MM.1S (cell line): ENCODE measurements at regions not wholly inside any gene's neighbourhood (a gene's known extent, or its start where the extent isn't known, plus 50 kb on each side); places are given as distances from the start of the nearest gene placed in this dataset.

ENCODE experiments used
- DNase-seq: peaks from one replicate; pipeline ENCODE4 v3.0.0-alpha.2; 2015
- H2AFZ ChIP-seq: fragments of 300-600 bp; sonication (generic); 2 replicates; pipeline ENCODE4 v1.6.0; 2016; ENCODE audit warnings: antibody characterized with exemption, low read length
- H3F3A ChIP-seq: fragments of 300-600 bp; sonication (generic); 2 replicates; pipeline ENCODE4 v1.6.1; 2016; ENCODE audit warnings: mild to moderate bottlenecking, antibody characterized with exemption, low read length, moderate library complexity, mixed read lengths; ENCODE audit not compliant: insufficient read depth
- H3K27ac ChIP-seq: fragments of 300-600 bp; sonication (generic); 2 replicates; pipeline ENCODE4 v1.5.1; 2016; ENCODE audit warnings: mild to moderate bottlenecking, low read length
- H3K27me3 ChIP-seq: fragments of 300-600 bp; sonication (generic); replicated peaks from 2 replicates; pipeline ENCODE4 v1.6.0; 2016; ENCODE audit warnings: low read length; ENCODE audit not compliant: insufficient read depth
- H3K36me3 ChIP-seq: fragments of 300-600 bp; sonication (generic); replicated peaks from 2 replicates; pipeline ENCODE4 v1.6.1; 2016; ENCODE audit warnings: mild to moderate bottlenecking, low read length, mixed read lengths; ENCODE audit not compliant: insufficient read depth
- H3K4me1 ChIP-seq: fragments of 300-600 bp; sonication (generic); 2 replicates; pipeline ENCODE4 v1.6.1; 2016; ENCODE audit warnings: low read length, mixed read lengths
- H3K4me2 ChIP-seq: fragments of 300-600 bp; sonication (generic); 2 replicates; pipeline ENCODE4 v1.6.0; 2016; ENCODE audit warnings: low read depth, low read length
- H3K4me3 ChIP-seq: fragments of 300-600 bp; sonication (generic); 2 replicates; pipeline ENCODE4 v1.5.1; 2016; ENCODE audit warnings: low read length, mixed read lengths
- H3K79me2 ChIP-seq: fragments of 300-600 bp; sonication (generic); 2 replicates; pipeline ENCODE4 v1.6.1; 2016; ENCODE audit warnings: mixed run types, low read length, mixed read lengths
- H3K9ac ChIP-seq: fragments of 300-600 bp; sonication (generic); 2 replicates; pipeline ENCODE4 v1.6.1; 2016; ENCODE audit warnings: low read length, mixed read lengths
- H3K9me2 ChIP-seq: fragments of 300-600 bp; sonication (generic); replicated peaks from 2 replicates; pipeline ENCODE4 v1.6.1; 2016; ENCODE audit warnings: mild to moderate bottlenecking, low read length, mixed read lengths; ENCODE audit not compliant: insufficient read depth
- H3K9me3 ChIP-seq: fragments of 300-600 bp; sonication (generic); replicated peaks from 2 replicates; pipeline ENCODE4 v1.6.1; 2016; ENCODE audit warnings: mild to moderate bottlenecking, low read length, mixed read lengths; ENCODE audit not compliant: insufficient read depth
- H4K20me1 ChIP-seq: fragments of 300-600 bp; sonication (generic); 2 replicates; pipeline ENCODE4 v1.6.1; 2016; ENCODE audit warnings: mild to moderate bottlenecking, low read length, moderate library complexity, mixed read lengths; ENCODE audit not compliant: insufficient read depth
- CTCF ChIP-seq: fragments of 300-600 bp; sonication (generic); IDR thresholded peaks from 2 replicates; pipeline ENCODE4 v1.5.1; 2016; ENCODE audit warnings: antibody characterized with exemption, low read length, mixed read lengths
- EZH2 ChIP-seq: fragments of 300-600 bp; sonication (generic); optimal IDR thresholded peaks from 2 replicates; pipeline ENCODE3; 2017; ENCODE audit warnings: low read depth, mild to moderate bottlenecking, antibody characterized with exemption, low read length, mixed read lengths
- EZH2phosphoT487 ChIP-seq: fragments of 300-600 bp; sonication (generic); IDR thresholded peaks from 2 replicates; pipeline ENCODE4 v1.6.1; 2018; ENCODE audit warnings: antibody characterized with exemption, low read length

GRCh38 chr6:159642995-159643394 lies 50.0 kb downstream of the SOD2 start:
- Histone ChIP-seq H2AFZ (no peak overlapping the region), H3K4me1 (no peaks in the 10 kb centered on the region), H3K9me3 (no peaks in the 10 kb centered on the region), H4K20me1 (no peaks in the 10 kb centered on the region), H3K4me2 (no peak overlapping the region), H3K4me3 (no peak overlapping the region), H3K9ac (no peak overlapping the region), H3K9me2 (no peaks in the 10 kb centered on the region), H3K27me3 (no peaks in the 10 kb centered on the region), H3F3A (no peaks in the 10 kb centered on the region), H3K79me2 (no peaks in the 10 kb centered on the region), H3K36me3 (no peaks in the 10 kb centered on the region), H3K27ac (no peak overlapping the region)
- no peak for DNase-seq
- no peak for TF ChIP-seq EZH2
- TF ChIP-seq EZH2phosphoT487: no peak
- TF ChIP-seq CTCF: no peak

- TF ChIP-seq EZH2phosphoT487: no peak
- no peak for TF ChIP-seq EZH2
- no peak for TF ChIP-seq CTCF
These were observed 50.6 kb downstream of the SOD2 start for GRCh38 chr6:159642481-159642880.

GRCh38 chr6:159640722-159641482 lies 52.1 kb downstream of the SOD2 start:
- Histone ChIP-seq H3K79me2 (no peaks in the 10 kb centered on the region), H2AFZ (no peak overlapping the region), H3K4me2 (no peak overlapping the region), H3K27ac (no peak overlapping the region), H4K20me1 (no peaks in the 10 kb centered on the region), H3K9ac (no peak overlapping the region), H3K36me3 (no peaks in the 10 kb centered on the region), H3F3A (no peaks in the 10 kb centered on the region), H3K4me3 (no peak overlapping the region), H3K4me1 (no peaks in the 10 kb centered on the region), H3K9me3 (no peaks in the 10 kb centered on the region), H3K9me2 (no peaks in the 10 kb centered on the region), H3K27me3 (no peaks in the 10 kb centered on the region)
- TF ChIP-seq EZH2 (no peak), EZH2phosphoT487 (no peak), CTCF (no peak)
- DNase-seq: no peak

More at GRCh38 chr6:159642481-159642880, 50.6 kb downstream of the SOD2 start:
- Histone ChIP-seq H3K27me3 (no peaks in the 10 kb centered on the region), H4K20me1 (no peaks in the 10 kb centered on the region), H3K4me1 (no peaks in the 10 kb centered on the region), H3K9ac (no peak overlapping the region), H3K79me2 (no peaks in the 10 kb centered on the region), H3K4me3 (no peak overlapping the region), H3F3A (no peaks in the 10 kb centered on the region), H3K4me2 (no peak overlapping the region), H3K27ac (no peak overlapping the region), H3K36me3 (no peaks in the 10 kb centered on the region), H2AFZ (no peak overlapping the region), H3K9me2 (no peaks in the 10 kb centered on the region), H3K9me3 (no peaks in the 10 kb centered on the region)
- DNase-seq: no peak
